ENCODE measurements at regions not wholly inside any gene's neighbourhood (a gene's known extent, or its start where the extent isn't known, plus 50 kb on each side); places are given as distances from the start of the nearest gene placed in this dataset.

DNA sequence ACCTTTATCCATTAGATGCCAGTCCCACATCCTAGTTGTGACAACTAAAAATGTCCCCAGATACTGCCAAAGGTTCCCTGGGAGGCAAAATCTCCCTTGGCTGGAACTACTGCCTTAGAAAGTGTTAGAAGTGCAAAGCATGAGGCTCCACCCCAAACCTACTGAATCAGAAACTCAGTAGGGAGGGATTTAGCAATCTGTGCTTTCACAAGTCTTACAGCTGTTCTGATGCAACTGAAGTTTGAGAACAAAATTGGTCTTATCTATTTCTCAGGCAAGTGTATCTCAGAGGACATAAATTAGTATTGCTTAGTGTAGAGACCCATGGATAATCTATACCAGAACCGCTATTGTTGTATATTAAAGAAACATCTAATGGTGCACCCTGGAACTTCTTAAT lies 70.2 kb downstream of the CLDN1 start:
- TF ChIP-seq, protein P1, sequence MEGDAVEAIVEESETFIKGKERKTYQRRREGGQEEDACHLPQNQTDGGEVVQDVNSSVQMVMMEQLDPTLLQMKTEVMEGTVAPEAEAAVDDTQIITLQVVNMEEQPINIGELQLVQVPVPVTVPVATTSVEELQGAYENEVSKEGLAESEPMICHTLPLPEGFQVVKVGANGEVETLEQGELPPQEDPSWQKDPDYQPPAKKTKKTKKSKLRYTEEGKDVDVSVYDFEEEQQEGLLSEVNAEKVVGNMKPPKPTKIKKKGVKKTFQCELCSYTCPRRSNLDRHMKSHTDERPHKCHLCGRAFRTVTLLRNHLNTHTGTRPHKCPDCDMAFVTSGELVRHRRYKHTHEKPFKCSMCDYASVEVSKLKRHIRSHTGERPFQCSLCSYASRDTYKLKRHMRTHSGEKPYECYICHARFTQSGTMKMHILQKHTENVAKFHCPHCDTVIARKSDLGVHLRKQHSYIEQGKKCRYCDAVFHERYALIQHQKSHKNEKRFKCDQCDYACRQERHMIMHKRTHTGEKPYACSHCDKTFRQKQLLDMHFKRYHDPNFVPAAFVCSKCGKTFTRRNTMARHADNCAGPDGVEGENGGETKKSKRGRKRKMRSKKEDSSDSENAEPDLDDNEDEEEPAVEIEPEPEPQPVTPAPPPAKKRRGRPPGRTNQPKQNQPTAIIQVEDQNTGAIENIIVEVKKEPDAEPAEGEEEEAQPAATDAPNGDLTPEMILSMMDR (IDR thresholded peaks at IDR 0.05; ENCODE audit: low read depth, low read length, missing control alignments), result no peak
- DNase-seq, result no peak
- H3K27ac ChIP-seq, result no peak overlapping the region
- in situ Hi-C loops (cut with HindIII; ENCODE audit: low pct_ligation_motif_present, low sequenced_read_pairs), result no loop called here
- H3K4me3 ChIP-seq (ENCODE audit: low read depth, low read length), result no peak overlapping the region
- no peaks in the 10 kb centered on the region for H3K27me3 ChIP-seq (replicated peaks)
- H3K36me3 ChIP-seq (replicated peaks), result no peaks in the 10 kb centered on the region

DNA sequence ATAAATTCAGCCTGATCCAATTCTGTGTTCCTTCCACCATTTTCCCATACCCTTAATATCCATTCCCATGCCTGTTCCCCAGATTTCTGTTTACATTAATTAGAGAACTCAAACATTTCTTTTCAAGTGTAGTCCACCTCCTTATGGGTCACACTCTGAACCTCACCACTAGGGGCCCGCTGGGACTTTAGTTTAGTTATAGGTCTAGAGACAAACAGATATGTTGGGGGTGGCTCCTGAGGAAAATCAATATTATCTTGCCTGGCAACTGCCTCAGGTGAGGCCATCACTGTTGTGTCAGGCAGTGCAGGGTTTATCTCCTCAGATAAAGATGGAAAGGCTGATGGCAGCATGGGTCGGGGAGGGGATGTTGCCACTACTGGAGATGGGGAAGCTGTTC lies 72.8 kb downstream of the CLDN1 start:
- no peak for DNase-seq
- TF ChIP-seq, protein P1 (IDR thresholded peaks at IDR 0.05; ENCODE audit: low read depth, low read length, missing control alignments), result no peak
- Histone ChIP-seq H3K4me3 (ENCODE audit: low read depth, low read length) (no peak overlapping the region), H3K27ac (no peak overlapping the region), H3K36me3 (replicated peaks) (no peaks in the 10 kb centered on the region), H3K27me3 (replicated peaks) (no peaks in the 10 kb centered on the region)
- in situ Hi-C loops (cut with HindIII; ENCODE audit: low pct_ligation_motif_present, low sequenced_read_pairs), result no loop called here

DNA sequence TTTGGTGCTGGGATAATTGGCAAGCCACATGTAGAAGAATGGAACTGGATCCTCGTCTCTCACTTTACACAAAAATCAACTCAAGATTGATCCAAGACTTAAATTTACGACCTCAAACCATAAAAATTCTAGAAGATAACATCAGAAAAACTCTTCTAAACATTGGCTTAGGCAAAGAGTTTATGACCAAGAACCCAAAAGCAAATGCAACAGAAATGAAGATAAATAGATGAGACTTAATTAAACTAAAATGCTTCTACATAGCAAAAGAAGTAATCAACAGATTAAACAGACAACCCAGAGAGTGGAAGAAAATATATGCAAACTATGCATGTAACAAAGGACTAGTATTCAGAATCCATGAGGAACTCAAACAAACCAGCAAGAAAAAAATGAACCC lies 80.1 kb downstream of the CLDN1 start:
- no peak overlapping the region for H3K4me3 ChIP-seq (ENCODE audit: low read depth, low read length)
- no peaks in the 10 kb centered on the region for H3K27me3 ChIP-seq (replicated peaks)
- TF ChIP-seq, protein P1 (IDR thresholded peaks at IDR 0.05; ENCODE audit: low read depth, low read length, missing control alignments), result no peak
- no peaks in the 10 kb centered on the region for H3K36me3 ChIP-seq (replicated peaks)
- DNase-seq, result no peak
- no peak overlapping the region for H3K27ac ChIP-seq
- in situ Hi-C loops (cut with HindIII; ENCODE audit: low pct_ligation_motif_present, low sequenced_read_pairs), result no loop called here

DNA sequence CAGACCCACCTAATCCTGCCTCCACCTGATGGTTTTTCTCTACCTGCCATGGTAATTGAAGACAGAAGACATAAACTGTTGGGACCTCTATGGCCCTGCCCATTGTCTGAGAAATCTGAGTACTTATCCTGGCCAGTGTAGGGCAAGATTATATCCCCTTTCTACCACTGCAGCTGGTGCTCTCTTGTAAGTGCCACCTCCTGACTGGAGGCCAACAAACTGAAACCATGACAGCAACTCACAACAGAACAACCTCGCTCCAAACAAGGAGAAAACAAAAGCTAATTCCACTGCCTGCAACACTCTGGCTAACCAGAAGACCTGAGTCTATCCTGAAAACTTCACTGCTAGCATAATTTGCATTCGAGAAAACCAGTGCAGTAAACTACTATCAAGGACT lies 82.9 kb downstream of the CLDN1 start:
- no peak for DNase-seq
- in situ Hi-C loops (cut with HindIII; ENCODE audit: low pct_ligation_motif_present, low sequenced_read_pairs), result no loop called here
- no peaks in the 10 kb centered on the region for H3K36me3 ChIP-seq (replicated peaks)

DNA sequence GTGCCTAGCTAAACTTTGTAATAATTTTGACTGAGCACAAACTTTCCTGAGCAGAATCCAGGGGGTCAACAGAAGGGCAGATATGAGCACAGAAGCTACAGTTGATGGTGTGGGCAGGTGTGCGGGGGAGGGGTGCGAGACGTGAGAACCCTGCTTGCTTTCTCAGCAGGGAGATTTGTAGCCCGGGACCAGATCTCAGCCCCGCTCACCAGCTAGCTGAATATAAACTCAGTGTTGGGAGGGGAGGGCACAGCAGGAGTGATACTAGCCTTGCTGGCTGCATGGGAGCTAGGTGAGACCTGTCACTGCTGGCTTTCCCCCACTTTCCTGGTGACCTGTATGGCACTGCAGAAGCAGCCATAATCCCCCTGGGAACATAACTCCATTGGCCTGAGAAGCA lies 83.4 kb downstream of the CLDN1 start:
- H3K4me3 ChIP-seq (ENCODE audit: low read depth, low read length), result no peak overlapping the region
- H3K27me3 ChIP-seq (replicated peaks), result no peaks in the 10 kb centered on the region
- no peak for DNase-seq
- no peaks in the 10 kb centered on the region for H3K36me3 ChIP-seq (replicated peaks)
- no peak overlapping the region for H3K27ac ChIP-seq
- in situ Hi-C loops (cut with HindIII; ENCODE audit: low pct_ligation_motif_present, low sequenced_read_pairs), result no loop called here
- TF ChIP-seq, protein P1 (IDR thresholded peaks at IDR 0.05; ENCODE audit: low read depth, low read length, missing control alignments), result no peak

More for the DNA sequence above, 82.9 kb downstream of the CLDN1 start:
- no peak overlapping the region for H3K4me3 ChIP-seq (ENCODE audit: low read depth, low read length)
- no peaks in the 10 kb centered on the region for H3K27me3 ChIP-seq (replicated peaks)
- TF ChIP-seq, protein P1 (IDR thresholded peaks at IDR 0.05; ENCODE audit: low read depth, low read length, missing control alignments), result no peak
- H3K27ac ChIP-seq, result no peak overlapping the region

DNA sequence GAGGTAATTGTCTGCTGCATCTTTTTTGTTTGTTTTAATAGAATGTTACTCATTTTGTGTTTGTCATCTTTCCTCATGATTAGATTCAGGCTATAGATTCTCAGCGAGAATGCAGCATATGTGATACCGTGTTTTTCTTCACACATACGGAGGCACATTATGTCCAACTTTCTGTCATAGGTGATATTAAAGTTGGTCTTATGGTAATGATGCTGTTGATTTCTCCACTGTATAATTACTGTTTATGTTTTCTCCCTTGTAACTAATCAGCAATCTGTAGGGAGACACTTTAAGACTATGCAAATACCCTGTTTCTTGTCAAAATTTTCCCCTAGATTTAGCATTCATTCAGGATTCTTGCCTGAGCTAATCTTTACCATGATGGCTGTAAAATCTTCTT lies 87.6 kb downstream of the CLDN1 start:
- in situ Hi-C loops (cut with HindIII; ENCODE audit: low pct_ligation_motif_present, low sequenced_read_pairs), result no loop called here
- TF ChIP-seq, protein P1 (IDR thresholded peaks at IDR 0.05; ENCODE audit: low read depth, low read length, missing control alignments), result no peak
- no peak overlapping the region for H3K4me3 ChIP-seq (ENCODE audit: low read depth, low read length)
- H3K36me3 ChIP-seq (replicated peaks), result no peaks in the 10 kb centered on the region
- no peak for DNase-seq
- no peak overlapping the region for H3K27ac ChIP-seq
- H3K27me3 ChIP-seq (replicated peaks), result no peaks in the 10 kb centered on the region

Data from brain microvascular endothelial cell (primary cell).